WTC11 (cell line): ENCODE measurements at regions not wholly inside any gene's neighbourhood (a gene's known extent, or its start where the extent isn't known, plus 50 kb on each side); places are given as distances from the start of the nearest gene placed in this dataset.

Source experiments
- KAT7 ChIP-seq: sonication (generic); formaldehyde crosslinking; IDR thresholded peaks from 2 replicates; pipeline ENCODE4 v1.8.1; 2023; ENCODE audit warnings: missing genetic modification reagents, mild to moderate bottlenecking, borderline replicate concordance
- TF ChIP-seq, protein P1 (sequence below): fragments of 200-600 bp; IDR thresholded peaks from 2 replicates; pipeline ENCODE4 v1.8.0; 2022; ENCODE audit warnings: antibody characterized with exemption
- TF ChIP-seq, protein P2 (sequence below): sonication (generic); formaldehyde crosslinking; IDR thresholded peaks from 2 replicates; pipeline ENCODE4 v1.8.1; 2022; ENCODE audit warnings: low read depth, missing genetic modification reagents, borderline replicate concordance

DNA sequence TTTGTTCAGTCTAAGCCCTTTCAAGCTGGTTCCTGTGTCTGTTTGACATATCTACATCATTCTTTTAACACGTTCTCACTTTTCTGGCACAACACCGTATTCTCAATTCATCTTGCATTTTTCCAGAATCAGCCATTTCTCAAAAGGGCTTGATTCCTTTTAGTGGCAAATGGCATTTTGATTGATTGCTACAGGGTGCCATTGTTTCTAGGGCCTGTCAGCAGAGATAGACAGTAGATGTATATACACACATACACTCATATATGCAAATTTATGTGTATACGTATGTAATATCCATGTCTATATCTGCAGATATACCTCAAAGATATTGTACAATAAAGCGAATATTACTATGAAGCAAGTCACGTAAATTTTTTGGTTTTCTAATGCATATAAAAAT is 367.9 kb upstream of the TNP1 start:
- TF ChIP-seq, protein P1, sequence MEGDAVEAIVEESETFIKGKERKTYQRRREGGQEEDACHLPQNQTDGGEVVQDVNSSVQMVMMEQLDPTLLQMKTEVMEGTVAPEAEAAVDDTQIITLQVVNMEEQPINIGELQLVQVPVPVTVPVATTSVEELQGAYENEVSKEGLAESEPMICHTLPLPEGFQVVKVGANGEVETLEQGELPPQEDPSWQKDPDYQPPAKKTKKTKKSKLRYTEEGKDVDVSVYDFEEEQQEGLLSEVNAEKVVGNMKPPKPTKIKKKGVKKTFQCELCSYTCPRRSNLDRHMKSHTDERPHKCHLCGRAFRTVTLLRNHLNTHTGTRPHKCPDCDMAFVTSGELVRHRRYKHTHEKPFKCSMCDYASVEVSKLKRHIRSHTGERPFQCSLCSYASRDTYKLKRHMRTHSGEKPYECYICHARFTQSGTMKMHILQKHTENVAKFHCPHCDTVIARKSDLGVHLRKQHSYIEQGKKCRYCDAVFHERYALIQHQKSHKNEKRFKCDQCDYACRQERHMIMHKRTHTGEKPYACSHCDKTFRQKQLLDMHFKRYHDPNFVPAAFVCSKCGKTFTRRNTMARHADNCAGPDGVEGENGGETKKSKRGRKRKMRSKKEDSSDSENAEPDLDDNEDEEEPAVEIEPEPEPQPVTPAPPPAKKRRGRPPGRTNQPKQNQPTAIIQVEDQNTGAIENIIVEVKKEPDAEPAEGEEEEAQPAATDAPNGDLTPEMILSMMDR, result no peak
- no peak for TF ChIP-seq KAT7 (CRISPR knock-in tag)
- TF ChIP-seq, protein P2, sequence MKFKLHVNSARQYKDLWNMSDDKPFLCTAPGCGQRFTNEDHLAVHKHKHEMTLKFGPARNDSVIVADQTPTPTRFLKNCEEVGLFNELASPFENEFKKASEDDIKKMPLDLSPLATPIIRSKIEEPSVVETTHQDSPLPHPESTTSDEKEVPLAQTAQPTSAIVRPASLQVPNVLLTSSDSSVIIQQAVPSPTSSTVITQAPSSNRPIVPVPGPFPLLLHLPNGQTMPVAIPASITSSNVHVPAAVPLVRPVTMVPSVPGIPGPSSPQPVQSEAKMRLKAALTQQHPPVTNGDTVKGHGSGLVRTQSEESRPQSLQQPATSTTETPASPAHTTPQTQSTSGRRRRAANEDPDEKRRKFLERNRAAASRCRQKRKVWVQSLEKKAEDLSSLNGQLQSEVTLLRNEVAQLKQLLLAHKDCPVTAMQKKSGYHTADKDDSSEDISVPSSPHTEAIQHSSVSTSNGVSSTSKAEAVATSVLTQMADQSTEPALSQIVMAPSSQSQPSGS, result no peak
